Liver (tissue), 8 donors: ENCODE measurements at regions not wholly inside any gene's neighbourhood (a gene's known extent, or its start where the extent isn't known, plus 50 kb on each side); places are given as distances from the start of the nearest gene placed in this dataset.

Source experiments
- DNase-seq: peaks from one replicate; pipeline ENCODE4 v3.0.0-alpha.2; 2017; ENCODE audit warnings: low spot score
- H3K27ac ChIP-seq, 2 donors: one replicate each; pipeline ENCODE4 v1.7.0; 2013; ENCODE audit warnings: inconsistent platforms in 2 of 2, low read length in 2 of 2, control low read depth in 1 of 2, low read depth in 1 of 2, mild to moderate bottlenecking in 1 of 2
- H3K27me3 ChIP-seq, 4 donors: one replicate each; pipeline versions ENCODE4 v1.6.1 to v1.7.0; 2013; ENCODE audit warnings: low read length in 3 of 4, inconsistent platforms in 1 of 4, mild to moderate bottlenecking in 1 of 4, moderate library complexity in 1 of 4; ENCODE audit not compliant: control insufficient read depth in 4 of 4, insufficient read depth in 4 of 4
- H3K36me3 ChIP-seq, 4 donors: one replicate each; pipeline versions ENCODE4 v1.6.1 to v1.7.0; 2013; ENCODE audit warnings: low read length in 3 of 4, mild to moderate bottlenecking in 3 of 4, low read depth in 1 of 4, moderate library complexity in 1 of 4; ENCODE audit not compliant: control insufficient read depth in 4 of 4, insufficient read depth in 3 of 4
- H3K4me1 ChIP-seq, 4 donors: one replicate each; pipeline versions ENCODE4 v1.6.1 to v1.7.0; 2013; ENCODE audit warnings: low read length in 3 of 4, mild to moderate bottlenecking in 3 of 4, moderate library complexity in 1 of 4; ENCODE audit not compliant: control insufficient read depth in 4 of 4, insufficient read depth in 4 of 4
- H3K4me3 ChIP-seq, 3 donors: one replicate each; pipeline versions ENCODE4 v1.6.1 to v1.7.0; 2013; ENCODE audit warnings: low read length in 3 of 3, control low read depth in 1 of 3, low read depth in 1 of 3, mild to moderate bottlenecking in 1 of 3
- H3K9ac ChIP-seq, 2 donors: one replicate each; pipeline ENCODE4 v1.7.0; 2013; ENCODE audit warnings: low read length in 2 of 2, mild to moderate bottlenecking in 2 of 2, moderate library complexity in 2 of 2, control low read depth in 1 of 2, low read depth in 1 of 2
- H3K9me3 ChIP-seq, 4 donors: one replicate each; pipeline versions ENCODE4 v1.6.1 to v1.7.0; 2013; ENCODE audit warnings: low read length in 3 of 4; ENCODE audit not compliant: control insufficient read depth in 4 of 4
- EGR1 ChIP-seq, 2 donors: IDR thresholded peaks; 2 replicates each; pipeline ENCODE4 v1.6.1; 2016 to 2018; ENCODE audit warnings: antibody characterized with exemption in 2 of 2, low read depth in 2 of 2
- FOXA1 ChIP-seq: IDR thresholded peaks from 2 replicates; pipeline ENCODE4 v1.6.1; 2016; ENCODE audit warnings: antibody characterized with exemption
- HNF4A ChIP-seq, 2 donors: conservative IDR thresholded peaks; 2 replicates each; pipeline ENCODE4 v1.6.1; 2016; ENCODE audit warnings: antibody characterized with exemption in 2 of 2, mild to moderate bottlenecking in 2 of 2
- HNF4G ChIP-seq: IDR thresholded peaks from 2 replicates; pipeline ENCODE4 v1.6.1; 2016; ENCODE audit warnings: antibody characterized with exemption
- JUND ChIP-seq, 2 donors: IDR thresholded peaks; 2 replicates each; pipeline ENCODE4 v1.6.1; 2016; ENCODE audit warnings: antibody characterized with exemption in 2 of 2
- NR2F2 ChIP-seq: IDR thresholded peaks from 2 replicates; pipeline ENCODE4 v1.6.1; 2016; ENCODE audit warnings: antibody characterized with exemption
- RAD21 ChIP-seq, 2 donors: IDR thresholded peaks; 2 replicates each; pipeline ENCODE4 v1.6.1; 2016; ENCODE audit warnings: antibody characterized with exemption in 2 of 2, mild to moderate bottlenecking in 2 of 2
- YY1 ChIP-seq: IDR thresholded peaks from 2 replicates; pipeline ENCODE4 v1.6.1; 2016; ENCODE audit warnings: antibody characterized with exemption, mild to moderate bottlenecking
- WGBS: extraction: QIAGEN DNeasy Blood & Tissue Kit; methylation state at CpG from one replicate; pipeline ENCODE4 v1.1.7; 2013; 5-methylcytosine and 5-hydroxymethylcytosine counted together
- TF ChIP-seq, protein P1 (sequence below): IDR thresholded peaks from 2 replicates; pipeline ENCODE4 v1.6.1; 2016; ENCODE audit warnings: antibody characterized with exemption, mild to moderate bottlenecking
- TF ChIP-seq, protein P2 (sequence below): IDR thresholded peaks from 2 replicates; pipeline ENCODE4 v1.6.1; 2016; ENCODE audit warnings: antibody characterized with exemption
- TF ChIP-seq, protein P3 (sequence below): fragments of 150-350 bp; IDR thresholded peaks from 2 replicates; pipeline ENCODE4 v1.5.1; 2017; ENCODE audit warnings: improper control_type of control experiment, low read depth, low read length; ENCODE audit not compliant: missing input control
- donor health status: healthy.
- donor health status: healthy.
- donor health status: healthy.
- donor health status: healthy.
- donor health status: healthy.

DNA sequence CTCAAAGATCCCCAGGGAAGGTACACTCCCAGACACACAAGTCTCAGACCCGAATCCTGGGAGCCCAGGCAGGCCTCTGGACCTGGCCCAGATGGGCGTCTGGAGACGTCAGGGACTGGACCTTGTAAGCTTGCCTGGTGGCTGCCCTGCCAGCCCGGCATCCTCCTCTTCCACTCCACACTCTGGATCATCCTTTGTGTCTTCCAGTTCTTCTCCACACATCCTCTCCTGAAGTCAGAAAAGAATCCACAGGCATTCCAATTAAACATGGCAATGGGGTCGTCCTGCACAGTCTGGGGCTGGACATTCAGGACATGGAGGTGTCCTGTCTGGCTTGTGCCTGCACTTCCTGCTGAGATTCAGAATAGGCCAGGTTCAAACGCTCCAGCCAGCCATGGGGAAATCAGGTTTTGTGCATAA is 208.8 kb upstream of the IGF1R start:
- Histone ChIP-seq H3K4me3 (no peak overlapping the region), H3K27me3 (peaks cover 0 to 4% (median 0%) of the 10 kb centered on the region in 4 donors), H3K4me1 (no peaks in the 10 kb centered on the region), H3K9me3 (no peaks in the 10 kb centered on the region), H3K27ac (no peak overlapping the region), H3K36me3 (no peaks in the 10 kb centered on the region), H3K9ac (no peak overlapping the region)
- DNase-seq = no peak
- TF ChIP-seq, protein P1, sequence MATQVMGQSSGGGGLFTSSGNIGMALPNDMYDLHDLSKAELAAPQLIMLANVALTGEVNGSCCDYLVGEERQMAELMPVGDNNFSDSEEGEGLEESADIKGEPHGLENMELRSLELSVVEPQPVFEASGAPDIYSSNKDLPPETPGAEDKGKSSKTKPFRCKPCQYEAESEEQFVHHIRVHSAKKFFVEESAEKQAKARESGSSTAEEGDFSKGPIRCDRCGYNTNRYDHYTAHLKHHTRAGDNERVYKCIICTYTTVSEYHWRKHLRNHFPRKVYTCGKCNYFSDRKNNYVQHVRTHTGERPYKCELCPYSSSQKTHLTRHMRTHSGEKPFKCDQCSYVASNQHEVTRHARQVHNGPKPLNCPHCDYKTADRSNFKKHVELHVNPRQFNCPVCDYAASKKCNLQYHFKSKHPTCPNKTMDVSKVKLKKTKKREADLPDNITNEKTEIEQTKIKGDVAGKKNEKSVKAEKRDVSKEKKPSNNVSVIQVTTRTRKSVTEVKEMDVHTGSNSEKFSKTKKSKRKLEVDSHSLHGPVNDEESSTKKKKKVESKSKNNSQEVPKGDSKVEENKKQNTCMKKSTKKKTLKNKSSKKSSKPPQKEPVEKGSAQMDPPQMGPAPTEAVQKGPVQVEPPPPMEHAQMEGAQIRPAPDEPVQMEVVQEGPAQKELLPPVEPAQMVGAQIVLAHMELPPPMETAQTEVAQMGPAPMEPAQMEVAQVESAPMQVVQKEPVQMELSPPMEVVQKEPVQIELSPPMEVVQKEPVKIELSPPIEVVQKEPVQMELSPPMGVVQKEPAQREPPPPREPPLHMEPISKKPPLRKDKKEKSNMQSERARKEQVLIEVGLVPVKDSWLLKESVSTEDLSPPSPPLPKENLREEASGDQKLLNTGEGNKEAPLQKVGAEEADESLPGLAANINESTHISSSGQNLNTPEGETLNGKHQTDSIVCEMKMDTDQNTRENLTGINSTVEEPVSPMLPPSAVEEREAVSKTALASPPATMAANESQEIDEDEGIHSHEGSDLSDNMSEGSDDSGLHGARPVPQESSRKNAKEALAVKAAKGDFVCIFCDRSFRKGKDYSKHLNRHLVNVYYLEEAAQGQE = no peak
- TF ChIP-seq FOXA1 (no peak), NR2F2 (no peak), EGR1 (IDR thresholded peaks at IDR 0.05; ENCODE audit: low read depth in 2 of 2) (no peak), YY1 (no peak), HNF4G (no peak)
- TF ChIP-seq, protein P2, sequence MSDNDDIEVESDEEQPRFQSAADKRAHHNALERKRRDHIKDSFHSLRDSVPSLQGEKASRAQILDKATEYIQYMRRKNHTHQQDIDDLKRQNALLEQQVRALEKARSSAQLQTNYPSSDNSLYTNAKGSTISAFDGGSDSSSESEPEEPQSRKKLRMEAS = no peak
- TF ChIP-seq, protein P3, sequence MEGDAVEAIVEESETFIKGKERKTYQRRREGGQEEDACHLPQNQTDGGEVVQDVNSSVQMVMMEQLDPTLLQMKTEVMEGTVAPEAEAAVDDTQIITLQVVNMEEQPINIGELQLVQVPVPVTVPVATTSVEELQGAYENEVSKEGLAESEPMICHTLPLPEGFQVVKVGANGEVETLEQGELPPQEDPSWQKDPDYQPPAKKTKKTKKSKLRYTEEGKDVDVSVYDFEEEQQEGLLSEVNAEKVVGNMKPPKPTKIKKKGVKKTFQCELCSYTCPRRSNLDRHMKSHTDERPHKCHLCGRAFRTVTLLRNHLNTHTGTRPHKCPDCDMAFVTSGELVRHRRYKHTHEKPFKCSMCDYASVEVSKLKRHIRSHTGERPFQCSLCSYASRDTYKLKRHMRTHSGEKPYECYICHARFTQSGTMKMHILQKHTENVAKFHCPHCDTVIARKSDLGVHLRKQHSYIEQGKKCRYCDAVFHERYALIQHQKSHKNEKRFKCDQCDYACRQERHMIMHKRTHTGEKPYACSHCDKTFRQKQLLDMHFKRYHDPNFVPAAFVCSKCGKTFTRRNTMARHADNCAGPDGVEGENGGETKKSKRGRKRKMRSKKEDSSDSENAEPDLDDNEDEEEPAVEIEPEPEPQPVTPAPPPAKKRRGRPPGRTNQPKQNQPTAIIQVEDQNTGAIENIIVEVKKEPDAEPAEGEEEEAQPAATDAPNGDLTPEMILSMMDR = no peak
- 68% methylated on average over 6 of the region's 6 CpGs for WGBS

DNA sequence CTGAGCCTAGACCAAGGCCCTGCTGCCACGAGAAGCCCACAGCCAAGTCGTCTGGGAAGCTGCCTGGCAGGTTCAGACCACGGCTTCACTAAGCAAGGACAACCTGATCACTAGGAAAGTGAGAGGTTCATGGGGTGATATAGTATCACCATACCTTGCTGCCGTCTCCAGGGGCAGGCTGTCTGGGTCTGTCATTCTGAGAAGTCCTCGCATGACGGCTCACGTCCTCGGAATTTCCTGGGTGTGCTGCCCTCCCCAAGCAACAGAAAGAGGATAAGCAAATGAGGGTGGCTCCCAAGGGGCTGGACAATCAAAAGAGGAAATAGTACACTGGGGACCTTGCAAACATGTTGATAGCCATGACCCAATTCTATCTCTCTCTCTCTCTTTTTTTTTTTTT is 207.4 kb upstream of the IGF1R start:
- no peak overlapping the region for H3K27ac ChIP-seq
- no peaks in the 10 kb centered on the region for H3K4me1 ChIP-seq
- H3K4me3 ChIP-seq = no peak overlapping the region
- peaks cover 0 to 4% (median 0%) of the 10 kb centered on the region in 4 donors for H3K27me3 ChIP-seq
- DNase-seq = no peak
- TF ChIP-seq RAD21 (IDR thresholded peaks at IDR 0.05) (no peak), JUND (IDR thresholded peaks at IDR 0.05) (no peak), HNF4A (conservative IDR thresholded peaks at IDR 0.05) (no peak), FOXA1 (no peak)
- TF ChIP-seq, protein P1 = no peak
- H3K9ac ChIP-seq = no peak overlapping the region
- WGBS = 67% methylated on average over 8 of the region's 8 CpGs
- no peaks in the 10 kb centered on the region for H3K36me3 ChIP-seq
- H3K9me3 ChIP-seq = no peaks in the 10 kb centered on the region
